ENCODE measurements at regions not wholly inside any gene's neighbourhood (a gene's known extent, or its start where the extent isn't known, plus 50 kb on each side); places are given as distances from the start of the nearest gene placed in this dataset.
"Not testable (repeated sequence)": the region's sequence is repeated elsewhere in the genome, so short reads cannot be mapped to it uniquely, and the experiment has no call there.

- H3K27ac ChIP-seq: no peak overlapping the region
- TF ChIP-seq, protein P1, sequence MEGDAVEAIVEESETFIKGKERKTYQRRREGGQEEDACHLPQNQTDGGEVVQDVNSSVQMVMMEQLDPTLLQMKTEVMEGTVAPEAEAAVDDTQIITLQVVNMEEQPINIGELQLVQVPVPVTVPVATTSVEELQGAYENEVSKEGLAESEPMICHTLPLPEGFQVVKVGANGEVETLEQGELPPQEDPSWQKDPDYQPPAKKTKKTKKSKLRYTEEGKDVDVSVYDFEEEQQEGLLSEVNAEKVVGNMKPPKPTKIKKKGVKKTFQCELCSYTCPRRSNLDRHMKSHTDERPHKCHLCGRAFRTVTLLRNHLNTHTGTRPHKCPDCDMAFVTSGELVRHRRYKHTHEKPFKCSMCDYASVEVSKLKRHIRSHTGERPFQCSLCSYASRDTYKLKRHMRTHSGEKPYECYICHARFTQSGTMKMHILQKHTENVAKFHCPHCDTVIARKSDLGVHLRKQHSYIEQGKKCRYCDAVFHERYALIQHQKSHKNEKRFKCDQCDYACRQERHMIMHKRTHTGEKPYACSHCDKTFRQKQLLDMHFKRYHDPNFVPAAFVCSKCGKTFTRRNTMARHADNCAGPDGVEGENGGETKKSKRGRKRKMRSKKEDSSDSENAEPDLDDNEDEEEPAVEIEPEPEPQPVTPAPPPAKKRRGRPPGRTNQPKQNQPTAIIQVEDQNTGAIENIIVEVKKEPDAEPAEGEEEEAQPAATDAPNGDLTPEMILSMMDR (IDR thresholded peaks at IDR 0.05): no peak
- no peak for TF ChIP-seq ZFX (IDR thresholded peaks at IDR 0.05; ENCODE audit: borderline replicate concordance)
These were observed 67.5 kb downstream of the EIF1AY start for GRCh38 chrY:20643055-20643454.

DNA sequence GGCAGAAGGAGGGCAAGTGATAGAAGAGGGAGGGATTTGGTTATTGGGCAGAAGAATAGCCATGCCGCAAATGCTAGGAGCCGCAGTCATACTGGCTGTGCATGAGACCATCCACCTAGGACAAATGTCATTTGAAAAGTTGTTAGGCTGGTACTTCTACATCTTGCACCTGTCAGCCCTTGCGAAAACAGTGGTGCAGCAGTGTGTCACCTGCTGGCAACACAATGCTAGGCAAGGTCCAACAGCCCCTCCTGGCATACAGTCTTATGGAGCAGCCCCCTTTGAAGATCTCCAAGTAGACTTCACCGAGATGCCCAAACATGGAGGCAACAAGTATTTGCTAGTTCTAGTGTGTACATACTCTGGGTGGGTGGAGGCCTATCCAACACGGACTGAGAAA is 72.7 kb downstream of the EIF1AY start:
- no peak overlapping the region for H3K27ac ChIP-seq
- TF ChIP-seq ZFX (IDR thresholded peaks at IDR 0.05; ENCODE audit: borderline replicate concordance): no peak
- TF ChIP-seq, protein P1 (IDR thresholded peaks at IDR 0.05): no peak

DNA sequence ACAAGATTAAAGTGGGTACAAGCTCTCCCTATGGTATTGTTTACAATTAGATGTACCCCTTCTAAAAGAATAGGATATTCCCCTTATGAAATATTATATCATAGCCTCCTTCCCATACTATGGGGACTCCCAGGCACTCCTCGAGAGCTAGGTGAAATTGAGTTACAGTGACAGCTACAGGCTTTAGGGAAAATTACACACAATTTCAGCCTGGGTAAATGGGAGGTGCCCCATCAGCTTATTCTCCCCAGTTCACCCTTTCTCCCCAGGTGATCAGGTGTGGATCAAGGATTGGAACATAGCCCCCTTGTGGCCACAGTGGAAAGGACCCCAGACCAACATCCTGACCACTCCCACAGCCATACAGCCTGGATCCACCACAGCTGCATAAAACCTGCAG is 73.3 kb downstream of the EIF1AY start:
- TF ChIP-seq, protein P1 (IDR thresholded peaks at IDR 0.05): peak; percentile 22; the same call in 1 of the 2 replicates
- not testable (repeated sequence) for H3K27ac ChIP-seq

- H3K27ac ChIP-seq: no peak overlapping the region
- TF ChIP-seq ZFX (IDR thresholded peaks at IDR 0.05; ENCODE audit: borderline replicate concordance): no peak
- TF ChIP-seq, protein P1 (IDR thresholded peaks at IDR 0.05): no peak
These were observed 75.9 kb downstream of the EIF1AY start for GRCh38 chrY:20651481-20651880.

GRCh38 chrY:20659450-20659849 is 83.9 kb downstream of the EIF1AY start:
- no peak overlapping the region for H3K27ac ChIP-seq
- TF ChIP-seq, protein P1 (IDR thresholded peaks at IDR 0.05): no peak
- no peak for TF ChIP-seq ZFX (IDR thresholded peaks at IDR 0.05; ENCODE audit: borderline replicate concordance)

DNA sequence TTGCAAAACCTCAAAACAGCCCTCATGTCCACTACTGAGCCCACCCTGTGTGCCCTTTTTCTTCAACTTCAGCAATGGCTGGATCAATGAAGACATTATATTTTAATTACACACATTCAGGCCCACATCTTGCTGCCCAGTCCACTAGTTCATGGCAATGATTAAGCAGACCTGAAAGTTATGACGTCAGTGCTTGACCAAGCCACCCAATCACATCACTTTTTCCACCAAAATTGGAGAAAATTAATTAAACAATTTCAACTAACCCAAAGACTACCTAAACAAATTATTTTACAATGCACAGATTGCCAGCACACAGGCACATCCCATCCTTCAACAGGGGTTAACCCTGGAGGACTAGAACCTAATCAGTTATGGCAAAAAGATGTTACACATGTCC is 86.6 kb downstream of the EIF1AY start:
- no peak overlapping the region for H3K27ac ChIP-seq

DNA sequence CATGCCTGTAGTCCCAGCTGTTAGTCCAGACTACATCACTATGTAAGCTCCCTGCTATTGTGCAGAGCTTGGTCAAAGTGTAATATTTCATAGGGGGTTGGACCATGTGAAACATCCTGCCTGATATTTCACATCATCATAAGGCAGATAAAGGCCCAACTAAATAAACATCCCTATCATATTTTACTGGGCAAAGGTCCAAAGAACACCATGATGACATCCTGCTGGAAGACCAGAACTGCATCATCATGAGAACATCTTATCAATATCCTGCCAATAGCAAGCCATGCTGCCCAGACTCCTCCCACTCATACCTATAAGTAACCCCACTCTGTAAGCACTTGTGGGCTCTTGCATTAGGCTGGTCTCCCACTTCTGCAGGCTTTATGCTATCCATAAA is 88.6 kb downstream of the EIF1AY start:
- TF ChIP-seq, protein P1 (IDR thresholded peaks at IDR 0.05): no peak
- TF ChIP-seq ZFX (IDR thresholded peaks at IDR 0.05; ENCODE audit: borderline replicate concordance): no peak
- H3K27ac ChIP-seq: no peak overlapping the region

More for the DNA sequence above, 86.6 kb downstream of the EIF1AY start:
- TF ChIP-seq ZFX (IDR thresholded peaks at IDR 0.05; ENCODE audit: borderline replicate concordance): no peak
- TF ChIP-seq, protein P1 (IDR thresholded peaks at IDR 0.05): no peak

GRCh38 chrY:20665357-20665756 is 89.8 kb downstream of the EIF1AY start:
- H3K27ac ChIP-seq: not testable (repeated sequence)
